Colonic mucosa (tissue), 4 donors: ENCODE measurements at regions not wholly inside any gene's neighbourhood (a gene's known extent, or its start where the extent isn't known, plus 50 kb on each side); places are given as distances from the start of the nearest gene placed in this dataset.

Experiments used
- DNase-seq: peaks from one replicate; pipeline ENCODE4 v3.0.0-alpha.2; 2020
- H3K27ac ChIP-seq: fragments of 200-600 bp; one replicate; pipeline ENCODE4 v1.8.0; 2021
- H3K27me3 ChIP-seq: fragments of 200-600 bp; one replicate; pipeline ENCODE4 v1.8.0; 2021
- H3K36me3 ChIP-seq: fragments of 200-600 bp; one replicate; pipeline ENCODE4 v1.8.0; 2021
- H3K4me1 ChIP-seq: fragments of 200-600 bp; one replicate; pipeline ENCODE4 v1.8.0; 2021; ENCODE audit warnings: mild to moderate bottlenecking
- H3K4me3 ChIP-seq: fragments of 200-600 bp; one replicate; pipeline ENCODE4 v1.8.0; 2021
- H3K9ac ChIP-seq, 2 donors: one replicate each; pipeline ENCODE4 v1.7.0; 2013; ENCODE audit warnings: control low read depth in 2 of 2, low read depth in 2 of 2, low read length in 2 of 2
- H3K9me3 ChIP-seq: fragments of 200-600 bp; one replicate; pipeline ENCODE4 v1.8.0; 2021
- CTCF ChIP-seq: fragments of 200-600 bp; IDR thresholded peaks from one replicate; pipeline ENCODE4 v1.8.0; 2022; ENCODE audit warnings: antibody characterized with exemption, mild to moderate bottlenecking
- intact Hi-C: fragments of 100-400 bp; cut with DNase I; formaldehyde crosslinking; loops from one replicate; pipeline ENCODE4 v1.14.1; 2022
- donor health status: healthy.
- donor health status: DM: no; HTN: no; CAD: no.
- donor health status: DM: no; HTN: no; CAD: no.

GRCh38 chr2:67727623-67728022, 330.5 kb downstream of the ETAA1 start:
- Histone ChIP-seq H3K9ac (no peak overlapping the region), H3K27me3 (no peaks in the 10 kb centered on the region), H3K27ac (no peak overlapping the region), H3K9me3 (no peaks in the 10 kb centered on the region), H3K4me1 (no peaks in the 10 kb centered on the region), H3K36me3 (no peaks in the 10 kb centered on the region), H3K4me3 (no peak overlapping the region)
- intact Hi-C loops: no loop called here
- DNase-seq: no peak
- no peak for TF ChIP-seq CTCF

GRCh38 chr2:67729474-67729873, 332.3 kb downstream of the ETAA1 start:
- no peak overlapping the region for H3K9ac ChIP-seq
- no peak for DNase-seq
- H3K36me3 ChIP-seq: no peaks in the 10 kb centered on the region
- intact Hi-C loops: no loop called here
- no peaks in the 10 kb centered on the region for H3K27me3 ChIP-seq
- H3K9me3 ChIP-seq: no peaks in the 10 kb centered on the region
- no peak overlapping the region for H3K4me3 ChIP-seq
- no peak for TF ChIP-seq CTCF
- H3K4me1 ChIP-seq: no peaks in the 10 kb centered on the region
- H3K27ac ChIP-seq: no peak overlapping the region

GRCh38 chr2:67733517-67733916, 329.3 kb downstream of the C1D start:
- intact Hi-C loops: no loop called here
- no peak for TF ChIP-seq CTCF
- Histone ChIP-seq H3K27me3 (no peaks in the 10 kb centered on the region), H3K27ac (no peak overlapping the region), H3K9me3 (no peaks in the 10 kb centered on the region), H3K9ac (no peak overlapping the region), H3K4me3 (no peak overlapping the region), H3K36me3 (no peaks in the 10 kb centered on the region), H3K4me1 (no peaks in the 10 kb centered on the region)
- no peak for DNase-seq

GRCh38 chr2:67752199-67752598, 310.6 kb downstream of the C1D start:
- no peak overlapping the region for H3K9ac ChIP-seq
- no peaks in the 10 kb centered on the region for H3K27me3 ChIP-seq
- H3K36me3 ChIP-seq: no peaks in the 10 kb centered on the region
- no peak overlapping the region for H3K4me3 ChIP-seq
- H3K27ac ChIP-seq: no peak overlapping the region
- TF ChIP-seq CTCF: no peak
- H3K9me3 ChIP-seq: no peaks in the 10 kb centered on the region
- DNase-seq: no peak
- H3K4me1 ChIP-seq: no peaks in the 10 kb centered on the region
- intact Hi-C loops: no loop called here

GRCh38 chr2:67752969-67753368, 309.8 kb downstream of the C1D start:
- no peaks in the 10 kb centered on the region for H3K27me3 ChIP-seq
- no peak overlapping the region for H3K4me3 ChIP-seq
- H3K36me3 ChIP-seq: no peaks in the 10 kb centered on the region
- intact Hi-C loops: no loop called here
- H3K4me1 ChIP-seq: no peaks in the 10 kb centered on the region
- DNase-seq: no peak
- no peak overlapping the region for H3K9ac ChIP-seq
- H3K9me3 ChIP-seq: no peaks in the 10 kb centered on the region
- no peak for TF ChIP-seq CTCF
- H3K27ac ChIP-seq: no peak overlapping the region
